ENCODE measurements at regions not wholly inside any gene's neighbourhood (a gene's known extent, or its start where the extent isn't known, plus 50 kb on each side); places are given as distances from the start of the nearest gene placed in this dataset.
"Not testable (repeated sequence)": the region's sequence is repeated elsewhere in the genome, so short reads cannot be mapped to it uniquely, and the experiment has no call there.

DNA sequence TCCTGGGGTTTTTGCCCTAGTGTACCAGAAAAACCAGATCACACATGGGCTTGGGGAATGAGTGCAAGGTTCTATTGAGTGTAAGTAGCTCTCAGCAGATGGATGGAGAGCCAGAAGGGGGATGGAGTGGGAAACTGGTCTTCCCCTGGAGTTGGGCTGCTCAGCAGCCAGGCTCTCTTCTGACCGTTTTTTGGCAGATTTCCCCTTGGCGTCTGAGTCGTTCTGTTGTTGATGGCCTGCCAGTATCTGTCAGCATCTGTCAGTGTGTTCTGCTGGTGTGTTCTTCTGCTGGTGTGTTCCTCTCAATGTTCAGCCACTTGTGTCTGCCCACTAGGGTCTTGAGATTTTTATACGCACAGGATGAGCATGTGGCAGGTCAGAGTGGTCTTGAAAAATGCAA is 633.9 kb upstream of the CPEB2 start:
- DNase-seq (ENCODE audit: low spot score) = no peak

DNA sequence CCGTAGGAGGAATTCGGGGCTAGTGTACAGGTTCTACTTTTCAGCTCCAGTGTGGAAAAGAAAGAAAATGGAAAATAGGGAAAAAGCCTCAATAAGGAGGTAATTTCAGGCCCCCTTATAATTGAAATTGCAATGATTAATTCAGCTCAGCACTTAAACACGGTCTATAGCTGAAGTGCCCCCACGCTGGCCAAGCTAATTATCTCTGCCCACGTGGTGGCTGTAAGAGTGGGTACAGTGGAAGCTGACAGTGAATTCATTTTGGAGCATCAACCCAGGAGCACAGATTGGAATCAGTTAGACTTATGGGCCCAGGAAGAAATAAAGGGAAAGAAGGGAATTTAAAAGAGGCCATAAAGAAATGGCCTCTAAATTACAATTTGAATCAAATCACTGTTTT is 631.1 kb upstream of the CPEB2 start:
- DNase-seq (ENCODE audit: low spot score) = no peak

DNA sequence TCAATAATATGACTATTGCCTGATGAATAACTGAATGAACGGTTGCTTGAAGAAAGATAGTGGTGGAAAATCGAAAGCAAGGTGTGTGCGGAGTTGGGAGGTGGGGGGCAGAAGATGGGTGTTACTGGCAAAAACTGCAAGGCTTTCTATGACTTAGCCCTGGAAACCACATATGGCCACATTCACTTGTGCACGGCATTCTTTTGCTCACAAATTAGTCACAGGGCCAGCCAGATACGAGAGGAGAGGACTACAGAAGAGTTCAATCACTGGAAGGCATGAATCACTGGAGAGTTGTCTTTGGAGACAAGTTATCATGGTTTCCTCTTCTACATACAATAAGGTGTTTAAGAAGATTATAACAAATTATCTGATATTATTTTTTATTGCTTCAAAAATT is 626.5 kb upstream of the CPEB2 start:
- DNase-seq (ENCODE audit: low spot score) = no peak

DNA sequence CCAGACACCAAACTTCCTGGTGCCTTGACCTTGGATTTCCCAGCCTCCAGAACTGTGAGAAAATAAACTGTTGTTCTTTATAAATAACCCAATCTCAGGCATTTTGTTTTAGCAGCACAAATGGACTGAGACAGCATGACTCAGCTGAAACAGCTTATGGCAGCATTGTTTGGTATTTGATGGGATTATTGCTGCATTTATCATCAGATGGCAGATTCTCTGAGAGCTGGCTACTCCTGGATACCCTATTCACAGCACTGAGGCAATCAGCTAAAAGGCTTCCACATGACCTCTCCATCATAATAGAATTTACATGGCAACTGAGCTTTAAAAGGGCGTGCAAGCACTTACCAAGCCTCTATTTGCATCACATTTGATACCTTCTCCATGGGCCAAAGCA is 623.1 kb upstream of the CPEB2 start:
- no peak for DNase-seq (ENCODE audit: low spot score)

GRCh38 chr4:14383652-14384051 is 618.6 kb upstream of the CPEB2 start:
- no peak for DNase-seq (ENCODE audit: low spot score)

DNA sequence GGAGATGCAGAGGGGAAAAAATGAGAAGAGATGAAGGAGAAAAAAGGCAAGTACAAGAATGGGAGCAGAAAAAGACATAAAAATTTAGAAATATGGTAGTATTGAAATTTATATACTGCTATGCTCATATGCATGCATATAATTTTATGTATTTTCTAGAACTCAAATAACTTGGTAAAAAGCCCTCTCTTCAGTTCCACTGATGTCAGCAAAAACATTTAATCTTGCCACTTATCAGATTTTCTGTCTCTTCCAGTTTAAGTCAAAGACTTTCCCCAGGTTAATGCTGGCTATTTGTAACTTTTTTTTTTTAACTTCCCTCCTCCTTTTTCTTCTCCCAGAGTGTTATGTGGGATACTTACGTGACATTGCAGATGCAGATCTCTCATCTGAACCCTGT is 617.5 kb upstream of the CPEB2 start:
- DNase-seq (ENCODE audit: low spot score) = no peak

DNA sequence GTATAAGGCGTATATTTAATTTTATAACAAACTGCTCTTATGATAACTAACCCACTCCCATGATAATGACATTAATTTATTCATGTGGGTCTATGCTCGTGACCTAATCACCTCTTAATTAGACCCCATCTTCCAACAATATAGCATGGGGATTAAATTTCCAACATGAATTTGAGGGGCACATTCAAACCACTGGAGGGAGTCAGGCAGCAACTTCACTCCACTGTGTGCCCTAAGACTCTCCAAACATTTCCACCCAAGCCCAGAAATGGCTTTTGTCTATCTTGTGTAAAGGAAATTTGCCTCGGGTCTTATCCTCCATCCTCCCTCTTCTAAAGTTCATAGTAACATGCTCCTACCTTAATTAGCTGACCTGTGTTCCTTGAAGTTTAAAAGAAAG is 616.1 kb upstream of the CPEB2 start:
- DNase-seq (ENCODE audit: low spot score) = no peak

DNA sequence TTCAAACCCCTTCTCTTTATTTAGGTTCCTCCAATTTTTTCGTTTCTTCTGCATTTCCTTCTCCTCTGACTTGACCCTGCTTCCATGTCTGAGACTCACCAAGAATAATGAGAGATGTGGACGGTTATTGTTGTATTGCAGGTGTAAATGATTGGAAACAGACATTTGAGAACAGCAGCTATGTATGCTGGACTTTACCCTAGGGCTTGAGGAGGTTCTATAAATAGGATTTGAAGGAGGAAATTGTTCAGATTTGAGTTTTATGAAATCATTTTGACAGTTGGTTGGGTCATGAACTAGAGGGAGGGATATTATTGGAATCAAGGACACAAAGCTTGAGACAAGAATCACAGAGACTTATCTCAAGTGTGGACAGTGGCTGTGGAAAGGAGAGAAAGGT is 614.6 kb upstream of the CPEB2 start:
- no peak for DNase-seq (ENCODE audit: low spot score)

GRCh38 chr4:14392378-14392777 is 609.9 kb upstream of the CPEB2 start:
- DNase-seq (ENCODE audit: low spot score) = no peak

DNA sequence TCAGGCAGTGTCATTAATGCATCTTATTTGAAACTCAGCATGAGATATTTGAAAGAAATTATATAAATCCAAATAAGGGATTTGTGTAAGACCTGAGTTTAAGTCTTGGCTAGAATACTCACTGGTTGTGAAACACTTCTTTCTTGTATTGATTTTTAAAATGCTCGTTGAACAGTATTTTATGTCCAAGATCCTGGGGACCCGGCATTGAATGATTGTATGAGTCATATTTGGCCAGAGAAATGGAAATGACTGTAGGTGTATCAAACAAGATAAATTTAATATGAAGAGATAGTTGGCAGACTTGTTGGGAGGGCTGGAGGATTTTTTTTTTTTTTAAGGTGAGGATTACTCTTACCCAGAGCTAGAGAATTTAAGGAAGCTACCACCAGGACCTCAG is 606.1 kb upstream of the CPEB2 start:
- no peak for DNase-seq (ENCODE audit: low spot score)

- no peak for DNase-seq (ENCODE audit: low spot score)
These were observed 602.4 kb upstream of the CPEB2 start for GRCh38 chr4:14399848-14400247.

- DNase-seq (ENCODE audit: low spot score) = no peak
These were observed 602.0 kb upstream of the CPEB2 start for GRCh38 chr4:14400307-14400706.

- DNase-seq (ENCODE audit: low spot score) = no peak
These were observed 599.1 kb upstream of the CPEB2 start for GRCh38 chr4:14403132-14403531.

- no peak for DNase-seq (ENCODE audit: low spot score)
These were observed 597.6 kb upstream of the CPEB2 start for GRCh38 chr4:14404730-14405129.

DNA sequence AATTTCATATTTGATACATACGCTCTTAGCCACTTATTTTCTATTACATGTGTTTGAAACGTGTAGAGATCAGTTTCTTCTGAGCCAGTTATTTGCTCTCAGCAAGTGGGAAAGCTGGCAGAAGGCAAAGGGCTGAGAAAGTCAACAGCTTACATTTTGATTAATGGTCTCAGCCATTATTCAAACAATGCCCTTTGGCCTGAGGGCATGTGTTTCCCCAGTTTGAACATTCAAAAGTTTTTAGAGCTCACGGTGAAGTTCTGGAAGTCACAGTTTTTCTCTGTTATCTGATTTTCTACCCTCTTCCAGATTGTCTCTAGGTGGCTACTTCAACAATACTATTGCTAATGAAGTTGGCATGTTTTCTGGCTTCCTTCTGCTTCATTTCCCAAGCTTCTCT is 591.8 kb upstream of the CPEB2 start:
- no peak for DNase-seq (ENCODE audit: low spot score)

DNA sequence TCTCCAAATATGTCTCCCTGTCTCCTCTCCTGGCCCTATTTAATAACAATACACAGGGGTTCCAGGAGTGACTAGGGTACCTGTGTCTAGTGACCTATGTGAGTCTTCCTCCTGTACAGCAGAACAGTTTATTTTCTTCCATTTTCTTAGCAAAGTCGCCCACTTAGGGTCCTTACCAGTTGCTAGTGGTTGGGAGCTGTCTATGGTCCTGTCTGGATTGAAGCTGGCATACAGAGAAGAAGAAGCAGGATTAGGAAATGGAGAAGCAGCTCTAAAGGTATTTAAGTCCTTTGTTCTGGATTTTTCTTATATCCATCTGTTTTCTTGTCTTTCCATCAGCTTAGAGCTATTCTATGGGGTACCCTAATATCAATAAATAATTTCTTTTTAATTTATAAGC is 587.1 kb upstream of the CPEB2 start:
- DNase-seq (ENCODE audit: low spot score) = peak; percentile 15

DNA sequence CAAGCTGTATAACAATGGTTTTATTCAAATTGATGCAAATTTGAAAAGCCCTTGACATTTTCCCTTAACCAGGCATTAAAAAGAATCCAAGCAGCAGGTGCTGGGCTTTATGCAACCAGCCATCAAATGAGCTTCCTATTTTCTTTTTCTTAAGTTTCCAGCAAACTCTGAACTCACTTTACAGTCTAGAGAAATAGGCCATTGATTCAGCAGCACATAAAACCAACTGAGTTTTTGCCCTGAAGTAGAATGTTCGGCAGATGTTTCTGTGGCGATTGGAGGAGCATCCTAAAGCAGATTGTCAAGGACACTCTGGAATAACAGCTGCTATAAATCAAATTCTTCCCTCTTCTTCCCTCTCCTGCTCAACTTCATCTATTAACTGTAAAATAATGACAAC is 582.8 kb upstream of the CPEB2 start:
- no peak for DNase-seq (ENCODE audit: low spot score)

- not testable (repeated sequence) for DNase-seq (ENCODE audit: low spot score)
These were observed 576.0 kb upstream of the CPEB2 start for GRCh38 chr4:14426297-14426696.

- DNase-seq (ENCODE audit: low spot score) = no peak
These were observed 574.2 kb upstream of the CPEB2 start for GRCh38 chr4:14428125-14428524.

DNA sequence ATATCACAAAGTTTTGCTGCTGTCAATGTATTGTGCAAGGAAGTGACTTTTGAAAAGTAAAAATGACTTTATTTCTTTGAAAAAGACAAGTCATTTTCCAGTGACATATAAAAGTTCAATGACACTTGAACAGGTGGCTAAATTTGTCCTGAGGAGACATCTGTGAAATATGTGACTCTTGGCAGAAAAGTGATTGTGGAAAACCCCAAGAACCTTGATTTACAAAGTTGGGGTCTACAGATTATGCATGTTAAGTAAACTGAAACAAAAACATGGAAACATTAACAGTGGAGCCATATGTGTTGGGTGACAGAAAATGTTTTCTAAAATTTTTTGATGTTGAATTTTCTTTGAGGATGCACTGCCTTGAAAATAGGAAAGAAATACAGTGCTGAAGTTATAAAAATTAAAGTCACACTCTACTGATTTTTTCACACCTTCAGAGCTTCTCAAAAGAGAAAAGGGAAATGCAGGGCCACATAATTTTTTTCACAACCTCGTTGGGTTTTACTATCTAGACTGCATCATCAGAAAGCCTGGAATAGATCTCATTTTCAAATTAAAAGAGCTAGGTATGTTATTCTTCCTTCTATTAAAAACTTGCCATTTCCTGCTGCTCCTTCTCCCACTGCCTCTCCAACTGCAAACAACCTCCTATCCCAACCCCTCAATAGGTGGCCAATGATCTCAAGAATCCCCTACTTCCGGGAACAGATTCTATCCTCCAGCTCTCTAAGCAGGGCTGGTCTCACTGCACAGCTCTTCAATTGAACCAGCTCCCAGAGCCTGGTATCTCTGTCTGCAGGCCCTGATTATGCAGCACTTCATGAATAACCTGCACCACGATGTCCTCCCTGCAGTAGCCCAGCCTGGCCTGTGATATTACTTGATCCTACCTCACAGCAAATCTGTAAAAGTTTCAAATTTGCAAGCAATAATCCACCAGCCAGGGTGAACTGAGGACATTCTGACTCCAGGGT is 570.8 kb upstream of the CPEB2 start:
- DNase-seq (ENCODE audit: low spot score) = no peak

GRCh38 chr4:14434483-14434882 is 567.8 kb upstream of the CPEB2 start:
- DNase-seq (ENCODE audit: low spot score) = no peak

GRCh38 chr4:14434916-14435315 is 567.4 kb upstream of the CPEB2 start:
- DNase-seq (ENCODE audit: low spot score) = no peak

- no peak for DNase-seq (ENCODE audit: low spot score)
These were observed 560.7 kb upstream of the CPEB2 start for GRCh38 chr4:14441561-14441960.

GRCh38 chr4:14445882-14446281 is 556.4 kb upstream of the CPEB2 start:
- DNase-seq (ENCODE audit: low spot score) = no peak

Data from iPS-NIHi11 (cell line).